Progenitor cell of endocrine pancreas (in vitro differentiated cells): ENCODE measurements at regions not wholly inside any gene's neighbourhood (a gene's known extent, or its start where the extent isn't known, plus 50 kb on each side); places are given as distances from the start of the nearest gene placed in this dataset.

Experiments used
- DNase-seq: peaks from one replicate; pipeline ENCODE4 v3.0.0; 2021; ENCODE audit warnings: low spot score; ENCODE audit not compliant: unreplicated experiment
- H3K27ac Mint-ChIP-seq: 2 replicates; pipeline ENCODE4 v1.8.0; 2021; ENCODE audit warnings: mild to moderate bottlenecking, moderate library complexity, mixed read lengths
- H3K27me3 Mint-ChIP-seq: 2 replicates; pipeline ENCODE4 v1.8.0; 2021; ENCODE audit warnings: mixed read lengths
- H3K36me3 Mint-ChIP-seq: 2 replicates; pipeline ENCODE4 v1.8.0; 2022; ENCODE audit warnings: mixed read lengths; ENCODE audit not compliant: insufficient read depth
- H3K4me1 Mint-ChIP-seq: 2 replicates; pipeline ENCODE4 v1.8.0; 2021; ENCODE audit warnings: low read depth, mixed read lengths
- H3K4me3 Mint-ChIP-seq: 2 replicates; pipeline ENCODE4 v1.8.0; 2021; ENCODE audit warnings: low read depth, mild to moderate bottlenecking, moderate library complexity, mixed read lengths
- H3K9me3 Mint-ChIP-seq: 2 replicates; pipeline ENCODE4 v1.8.0; 2021; ENCODE audit warnings: low read depth, mixed read lengths
- CTCF ChIP-seq: fragments of 200-600 bp; sonication (generic); IDR thresholded peaks from one replicate; pipeline ENCODE4 v1.5.0; 2021; ENCODE audit warnings: antibody characterized with exemption, mild to moderate bottlenecking; ENCODE audit not compliant: unreplicated experiment

GRCh38 chr11:70005107-70005818 lies 72.9 kb upstream of the ANO1 start:
- Mint-ChIP-seq H3K27me3 (peaks cover 20% of the 10 kb centered on the region), H3K9me3 (no peaks in the 10 kb centered on the region)

GRCh38 chr11:70007796-70008195 lies 70.3 kb upstream of the ANO1 start:
- no peaks in the 10 kb centered on the region for H3K9me3 Mint-ChIP-seq
- no peak for TF ChIP-seq CTCF
- no peaks in the 10 kb centered on the region for H3K36me3 Mint-ChIP-seq
- H3K27me3 Mint-ChIP-seq = peaks cover 20% of the 10 kb centered on the region
- H3K4me3 Mint-ChIP-seq = no peak overlapping the region
- no peak overlapping the region for H3K27ac Mint-ChIP-seq
- H3K4me1 Mint-ChIP-seq = peaks cover 1% of the 10 kb centered on the region
- DNase-seq = no peak

More at GRCh38 chr11:70005107-70005818, 72.9 kb upstream of the ANO1 start:
- H3K4me1 Mint-ChIP-seq = peaks cover 1% of the 10 kb centered on the region
- DNase-seq = no peak
- H3K36me3 Mint-ChIP-seq = no peaks in the 10 kb centered on the region
- H3K27ac Mint-ChIP-seq = no peak overlapping the region
- TF ChIP-seq CTCF = no peak
- H3K4me3 Mint-ChIP-seq = no peak overlapping the region

GRCh38 chr11:70010774-70011173 lies 67.3 kb upstream of the ANO1 start:
- peaks cover 8% of the 10 kb centered on the region for H3K27me3 Mint-ChIP-seq
- TF ChIP-seq CTCF = no peak
- no peaks in the 10 kb centered on the region for H3K9me3 Mint-ChIP-seq
- DNase-seq = no peak
- H3K4me1 Mint-ChIP-seq = peaks cover 1% of the 10 kb centered on the region
- H3K4me3 Mint-ChIP-seq = no peak overlapping the region
- no peaks in the 10 kb centered on the region for H3K36me3 Mint-ChIP-seq
- H3K27ac Mint-ChIP-seq = no peak overlapping the region

GRCh38 chr11:70012134-70012733 lies 65.9 kb upstream of the ANO1 start:
- no peak overlapping the region for H3K4me3 Mint-ChIP-seq
- TF ChIP-seq CTCF = no peak
- H3K27ac Mint-ChIP-seq = no peak overlapping the region
- H3K4me1 Mint-ChIP-seq = no peaks in the 10 kb centered on the region
- no peaks in the 10 kb centered on the region for H3K36me3 Mint-ChIP-seq
- H3K9me3 Mint-ChIP-seq = no peaks in the 10 kb centered on the region
- no peak for DNase-seq
- H3K27me3 Mint-ChIP-seq = peaks cover 6% of the 10 kb centered on the region

GRCh38 chr11:70014291-70014690 lies 63.8 kb upstream of the ANO1 start:
- no peak overlapping the region for H3K27ac Mint-ChIP-seq
- no peaks in the 10 kb centered on the region for H3K36me3 Mint-ChIP-seq
- H3K27me3 Mint-ChIP-seq = peaks cover 6% of the 10 kb centered on the region
- TF ChIP-seq CTCF = no peak
- no peak overlapping the region for H3K4me3 Mint-ChIP-seq
- no peaks in the 10 kb centered on the region for H3K4me1 Mint-ChIP-seq
- H3K9me3 Mint-ChIP-seq = no peaks in the 10 kb centered on the region
- DNase-seq = no peak
